Glutamatergic neuron (in vitro differentiated cells): ENCODE measurements at regions not wholly inside any gene's neighbourhood (a gene's known extent, or its start where the extent isn't known, plus 50 kb on each side); places are given as distances from the start of the nearest gene placed in this dataset.

Experiments
- DNase-seq: peaks from one replicate; pipeline ENCODE4 v3.0.0; 2022
- H3K27ac Mint-ChIP-seq: one replicate; pipeline ENCODE4 v1.8.0; 2020; ENCODE audit warnings: mild to moderate bottlenecking, mixed read lengths, inconsistent platforms; ENCODE audit not compliant: unreplicated experiment
- H3K27me3 Mint-ChIP-seq: one replicate; pipeline ENCODE4 v1.8.0; 2020; ENCODE audit warnings: mild to moderate bottlenecking, moderate library complexity, mixed read lengths, inconsistent platforms; ENCODE audit not compliant: unreplicated experiment
- H3K36me3 Mint-ChIP-seq: one replicate; pipeline ENCODE4 v1.8.0; 2020; ENCODE audit warnings: mild to moderate bottlenecking, mixed read lengths, inconsistent platforms; ENCODE audit not compliant: unreplicated experiment
- H3K4me1 Mint-ChIP-seq: one replicate; pipeline ENCODE4 v1.8.0; 2020; ENCODE audit warnings: mild to moderate bottlenecking, low read depth, mixed read lengths, inconsistent platforms; ENCODE audit not compliant: unreplicated experiment
- H3K4me3 Mint-ChIP-seq: one replicate; pipeline ENCODE4 v1.8.0; 2020; ENCODE audit warnings: mild to moderate bottlenecking, mixed read lengths, inconsistent platforms; ENCODE audit not compliant: unreplicated experiment
- H3K9me3 Mint-ChIP-seq: one replicate; pipeline ENCODE4 v1.8.0; 2020; ENCODE audit warnings: mild to moderate bottlenecking, moderate library complexity, mixed read lengths, inconsistent platforms; ENCODE audit not compliant: unreplicated experiment
- TF ChIP-seq, protein P1 (sequence below): fragments of 200-600 bp; sonication (generic); IDR thresholded peaks from one replicate; pipeline ENCODE4 v1.5.0; 2021; ENCODE audit not compliant: partially characterized antibody, unreplicated experiment

DNA sequence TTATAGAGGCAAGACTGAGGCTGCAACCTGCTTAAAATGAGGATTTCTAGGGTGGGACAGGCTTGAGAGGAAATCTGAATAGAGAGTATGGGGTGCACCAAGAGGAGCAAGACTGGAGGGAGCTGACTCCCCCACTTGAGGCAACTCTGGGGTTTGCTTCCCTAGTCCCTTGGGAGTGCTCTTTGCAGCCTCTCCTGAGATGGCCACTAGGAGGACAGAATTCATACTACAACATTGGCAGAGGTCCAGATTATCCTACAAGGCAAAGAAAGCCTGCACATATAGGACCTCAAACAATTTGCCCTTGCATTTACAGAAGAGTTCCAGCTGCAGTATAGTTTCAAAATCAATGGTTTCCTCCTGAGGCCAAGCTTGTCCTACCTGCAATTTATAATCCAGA, 830.9 kb downstream of the TECRL start:
- H3K27ac Mint-ChIP-seq = no peak overlapping the region
- H3K4me1 Mint-ChIP-seq = no peaks in the 10 kb centered on the region
- TF ChIP-seq, protein P1, sequence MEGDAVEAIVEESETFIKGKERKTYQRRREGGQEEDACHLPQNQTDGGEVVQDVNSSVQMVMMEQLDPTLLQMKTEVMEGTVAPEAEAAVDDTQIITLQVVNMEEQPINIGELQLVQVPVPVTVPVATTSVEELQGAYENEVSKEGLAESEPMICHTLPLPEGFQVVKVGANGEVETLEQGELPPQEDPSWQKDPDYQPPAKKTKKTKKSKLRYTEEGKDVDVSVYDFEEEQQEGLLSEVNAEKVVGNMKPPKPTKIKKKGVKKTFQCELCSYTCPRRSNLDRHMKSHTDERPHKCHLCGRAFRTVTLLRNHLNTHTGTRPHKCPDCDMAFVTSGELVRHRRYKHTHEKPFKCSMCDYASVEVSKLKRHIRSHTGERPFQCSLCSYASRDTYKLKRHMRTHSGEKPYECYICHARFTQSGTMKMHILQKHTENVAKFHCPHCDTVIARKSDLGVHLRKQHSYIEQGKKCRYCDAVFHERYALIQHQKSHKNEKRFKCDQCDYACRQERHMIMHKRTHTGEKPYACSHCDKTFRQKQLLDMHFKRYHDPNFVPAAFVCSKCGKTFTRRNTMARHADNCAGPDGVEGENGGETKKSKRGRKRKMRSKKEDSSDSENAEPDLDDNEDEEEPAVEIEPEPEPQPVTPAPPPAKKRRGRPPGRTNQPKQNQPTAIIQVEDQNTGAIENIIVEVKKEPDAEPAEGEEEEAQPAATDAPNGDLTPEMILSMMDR = no peak
- no peaks in the 10 kb centered on the region for H3K36me3 Mint-ChIP-seq
- H3K9me3 Mint-ChIP-seq = no peaks in the 10 kb centered on the region
- no peak for DNase-seq
- no peaks in the 10 kb centered on the region for H3K27me3 Mint-ChIP-seq
- H3K4me3 Mint-ChIP-seq = no peak overlapping the region

DNA sequence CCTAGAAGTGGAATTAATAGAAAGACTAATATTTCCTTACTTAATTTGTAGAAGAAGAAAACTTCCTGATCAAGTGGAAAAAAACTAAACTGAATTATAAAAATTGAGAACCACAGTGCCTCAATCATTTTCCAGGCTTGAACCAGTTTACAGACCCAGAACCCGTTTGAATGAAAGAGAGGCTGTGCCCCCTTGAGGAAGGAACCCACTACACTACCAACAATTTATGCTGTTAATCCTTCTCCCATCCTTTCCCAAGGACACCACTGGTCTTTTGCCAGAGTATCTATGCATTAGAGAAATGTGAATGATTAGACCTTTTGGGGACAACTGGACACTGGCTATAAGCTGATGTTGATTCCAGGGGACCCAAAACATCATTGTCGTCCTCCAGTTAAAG, 842.6 kb downstream of the TECRL start:
- Mint-ChIP-seq H3K27ac (no peak overlapping the region), H3K4me3 (no peak overlapping the region), H3K9me3 (peaks cover 2% of the 10 kb centered on the region), H3K4me1 (no peaks in the 10 kb centered on the region), H3K27me3 (no peaks in the 10 kb centered on the region), H3K36me3 (no peaks in the 10 kb centered on the region)
- TF ChIP-seq, protein P1 = no peak
- DNase-seq = no peak

GRCh38 chr4:63563288-63564014, 845.8 kb downstream of the TECRL start:
- H3K36me3 Mint-ChIP-seq = no peaks in the 10 kb centered on the region
- H3K4me1 Mint-ChIP-seq = no peaks in the 10 kb centered on the region
- TF ChIP-seq, protein P1 = no peak
- no peak overlapping the region for H3K27ac Mint-ChIP-seq
- H3K9me3 Mint-ChIP-seq = peaks cover 2% of the 10 kb centered on the region
- no peak for DNase-seq
- H3K4me3 Mint-ChIP-seq = no peak overlapping the region
- no peaks in the 10 kb centered on the region for H3K27me3 Mint-ChIP-seq

GRCh38 chr4:63558709-63559108, 850.5 kb downstream of the TECRL start:
- H3K27me3 Mint-ChIP-seq = no peaks in the 10 kb centered on the region
- TF ChIP-seq, protein P1 = no peak
- DNase-seq = no peak
- H3K4me3 Mint-ChIP-seq = no peak overlapping the region
- H3K4me1 Mint-ChIP-seq = no peaks in the 10 kb centered on the region
- no peaks in the 10 kb centered on the region for H3K36me3 Mint-ChIP-seq
- no peak overlapping the region for H3K27ac Mint-ChIP-seq
- H3K9me3 Mint-ChIP-seq = peaks cover 2% of the 10 kb centered on the region

GRCh38 chr4:63556332-63556731, 852.9 kb downstream of the TECRL start:
- TF ChIP-seq, protein P1 = no peak

More at GRCh38 chr4:63556332-63556731, 852.9 kb downstream of the TECRL start:
- Mint-ChIP-seq H3K36me3 (no peaks in the 10 kb centered on the region), H3K9me3 (no peaks in the 10 kb centered on the region), H3K27me3 (no peaks in the 10 kb centered on the region), H3K27ac (no peak overlapping the region), H3K4me3 (no peak overlapping the region), H3K4me1 (no peaks in the 10 kb centered on the region)
- DNase-seq = no peak
